ENCODE measurements at regions not wholly inside any gene's neighbourhood (a gene's known extent, or its start where the extent isn't known, plus 50 kb on each side); places are given as distances from the start of the nearest gene placed in this dataset.
A peak's percentile ranks its signal among the peaks of the same experiment; 100 is the strongest.
"Not testable (repeated sequence)": the region's sequence is repeated elsewhere in the genome, so short reads cannot be mapped to it uniquely, and the experiment has no call there.

DNA sequence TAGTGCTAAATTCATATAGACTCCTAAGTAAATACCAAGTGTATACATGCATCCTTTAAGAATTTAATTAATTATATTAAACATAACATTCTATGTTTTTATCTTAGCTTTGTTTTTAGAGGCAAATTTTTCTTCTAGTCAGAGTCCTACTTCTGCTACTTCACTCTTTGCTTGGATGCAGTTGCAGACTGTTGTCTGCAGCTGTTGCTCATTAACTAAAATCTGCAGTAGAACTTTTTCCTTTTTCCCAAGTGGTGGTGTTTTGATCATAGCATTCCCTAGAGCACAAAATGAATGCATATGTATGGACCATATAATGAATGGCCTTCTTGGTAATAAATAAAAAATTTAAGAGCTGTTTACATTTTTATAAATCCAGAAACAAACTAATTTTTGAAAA lies 198.3 kb downstream of the CASP12 start:
- DNase-seq = no peak

DNA sequence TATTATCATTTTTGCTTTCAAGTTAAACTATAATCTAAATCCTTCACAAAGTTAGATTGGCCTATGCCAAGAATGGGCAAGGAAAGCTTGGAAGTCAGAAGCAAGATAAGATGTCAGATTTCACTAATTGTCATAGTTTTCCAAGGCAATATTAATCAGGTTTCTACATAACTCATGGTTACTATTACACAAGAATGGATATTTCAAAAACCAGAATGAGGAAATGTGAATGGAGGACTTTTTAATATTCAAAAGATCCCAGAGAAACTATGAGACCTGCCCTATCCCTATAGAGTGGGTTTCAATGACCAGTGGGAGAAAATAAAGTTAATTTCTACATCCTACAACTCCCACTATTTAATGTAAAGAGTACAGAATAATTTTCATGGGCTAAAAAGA lies 203.2 kb downstream of the CASP12 start:
- DNase-seq = no peak

DNA sequence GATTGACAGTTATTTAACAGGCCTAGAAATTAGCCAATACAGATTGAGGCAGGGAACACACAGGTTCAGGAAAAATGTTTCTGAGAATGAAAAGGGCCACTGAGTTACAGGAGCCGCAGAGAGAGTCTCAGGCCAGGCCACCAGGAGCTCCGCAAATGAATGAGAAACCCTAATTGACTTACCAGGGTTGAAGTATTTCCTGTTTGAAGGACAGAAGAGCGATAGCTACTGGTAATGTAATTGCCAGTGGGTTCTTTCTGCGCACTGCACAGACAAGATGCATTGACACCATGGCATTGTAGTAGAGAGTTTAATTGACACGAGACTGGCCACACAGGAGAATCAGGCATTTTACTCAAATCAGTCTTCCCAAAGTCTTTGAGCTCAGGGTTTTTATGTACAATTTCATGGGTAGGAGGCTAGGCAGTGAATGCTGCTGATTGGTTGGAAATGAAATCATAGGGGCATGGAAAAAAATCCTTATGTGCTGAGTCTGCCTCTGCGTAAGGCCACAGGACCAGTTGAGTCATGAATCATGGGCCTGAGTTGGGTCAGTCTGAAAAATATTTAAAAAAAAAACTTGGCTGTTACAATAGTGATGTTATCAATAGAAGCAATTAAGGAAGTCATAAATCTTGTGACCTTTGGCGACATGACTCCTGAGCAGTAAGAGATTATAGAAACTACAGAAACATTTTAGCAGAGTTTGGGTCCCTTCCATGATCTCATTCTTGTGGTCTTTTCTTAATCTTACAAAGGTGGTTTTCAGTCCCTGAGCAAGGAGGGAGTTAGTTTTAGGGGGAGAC lies 203.8 kb downstream of the CASP12 start:
- DNase-seq = no peak

DNA sequence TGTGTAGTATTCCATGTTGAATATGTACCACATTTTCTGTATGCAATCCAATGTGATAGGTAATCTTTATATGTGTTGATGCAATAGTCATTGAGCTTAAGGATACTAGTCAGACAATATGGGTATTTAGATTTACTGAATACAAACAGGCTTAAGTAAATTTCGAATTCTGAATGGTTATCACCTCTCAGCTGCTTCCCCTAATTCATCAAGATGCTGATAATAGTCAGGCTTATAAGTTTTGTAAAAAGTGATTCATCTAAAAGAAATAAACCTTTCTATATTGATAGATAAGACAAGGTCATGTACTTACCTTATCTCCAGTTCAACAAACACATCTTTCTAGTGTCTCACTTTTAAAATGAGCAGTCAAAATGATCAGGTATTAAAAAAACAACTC lies 205.5 kb downstream of the CASP12 start:
- DNase-seq = no peak

DNA sequence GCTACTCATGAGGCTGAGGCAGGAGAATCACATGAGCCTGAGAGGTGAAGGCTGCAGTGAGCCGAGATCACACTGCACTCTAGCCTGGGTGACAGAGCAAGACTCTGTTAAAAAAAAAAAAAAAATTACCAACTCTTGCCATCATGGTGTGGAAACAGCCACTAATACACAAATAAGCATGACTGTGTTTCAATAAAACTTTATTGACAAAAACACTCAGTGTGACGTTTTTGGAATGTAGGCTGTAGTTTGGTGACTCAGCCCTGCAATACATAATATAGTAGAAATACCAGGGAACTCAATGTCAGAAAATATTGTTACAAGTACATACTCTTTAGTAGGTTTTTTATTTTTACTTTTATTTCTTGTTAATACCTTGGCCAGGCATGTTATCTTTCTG lies 207.1 kb downstream of the CASP12 start:
- no peak for DNase-seq

DNA sequence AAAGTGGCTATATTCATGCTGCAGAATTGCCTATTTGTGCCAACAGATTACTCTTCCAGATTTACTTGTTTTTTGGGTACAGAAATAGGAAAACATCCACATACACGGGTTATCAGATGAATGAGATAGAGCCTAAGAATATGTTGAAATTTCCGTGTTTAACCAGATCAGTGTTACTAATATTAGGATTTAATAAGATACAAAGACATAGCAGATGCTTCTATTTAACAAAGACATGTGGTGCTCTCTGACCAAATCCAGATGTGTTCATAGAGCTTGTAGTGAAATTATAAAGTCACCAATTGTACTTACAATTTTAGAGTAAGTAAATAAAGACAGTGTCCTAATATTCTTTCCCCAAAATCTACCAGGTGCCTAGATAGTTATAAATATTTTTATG lies 208.0 kb downstream of the CASP12 start:
- no peak for DNase-seq

DNA sequence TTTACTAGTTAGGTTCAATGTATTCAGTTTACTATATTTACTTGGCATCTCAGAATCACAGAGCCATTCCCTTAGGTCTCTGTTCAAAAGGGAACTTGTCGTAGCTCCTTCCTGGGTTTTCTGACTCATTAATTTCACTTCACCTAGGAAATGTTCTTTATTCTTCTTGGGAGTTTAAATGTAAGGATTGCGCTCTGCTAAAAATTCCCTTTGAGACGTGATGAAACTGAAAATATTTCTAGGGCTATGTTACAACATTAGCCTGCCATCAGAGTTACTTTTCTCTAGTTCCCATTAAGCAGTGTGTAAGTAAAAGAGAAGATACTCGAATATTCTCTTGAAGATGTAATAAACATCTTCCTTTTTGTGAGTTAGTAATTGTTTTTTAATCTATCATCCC lies 209.5 kb downstream of the CASP12 start:
- DNase-seq = no peak

DNA sequence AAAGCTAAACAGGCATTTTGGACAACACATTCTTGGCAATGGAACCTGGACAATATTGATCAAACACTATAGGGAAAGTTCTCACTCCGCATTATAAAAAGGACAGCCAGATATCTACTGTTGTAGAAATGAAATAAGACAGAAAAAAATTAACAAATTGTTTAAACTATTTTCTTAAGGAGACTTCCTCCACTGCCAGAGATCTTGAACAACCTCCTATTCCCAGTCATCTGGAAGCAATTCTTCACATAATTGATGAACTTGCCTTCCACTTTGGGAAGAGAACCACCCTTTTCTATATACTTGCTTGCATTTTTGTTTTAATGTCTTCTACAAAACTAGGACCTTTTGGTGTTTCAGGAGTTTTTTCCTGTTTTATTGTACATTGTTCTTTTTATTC lies 216.1 kb downstream of the CASP12 start:
- DNase-seq = no peak

DNA sequence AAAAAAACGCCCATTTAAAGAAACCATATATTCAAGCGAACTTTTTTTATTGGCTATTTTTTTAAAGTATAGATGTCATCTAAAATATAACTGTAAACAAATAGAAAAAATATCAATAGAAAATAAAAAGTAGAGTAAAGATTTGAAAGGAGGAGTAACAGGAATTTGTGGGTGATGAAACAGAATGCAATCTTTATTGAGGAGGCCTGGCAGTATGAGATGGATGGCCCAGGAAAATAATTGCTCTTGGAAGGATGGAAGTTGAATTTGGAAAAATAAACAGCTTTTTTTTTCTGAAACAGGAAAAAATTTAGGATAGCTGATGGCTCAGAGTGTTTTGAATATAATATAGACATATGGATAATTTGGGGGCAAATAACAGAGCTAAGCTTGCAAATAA lies 219.0 kb downstream of the CASP12 start:
- DNase-seq = no peak

DNA sequence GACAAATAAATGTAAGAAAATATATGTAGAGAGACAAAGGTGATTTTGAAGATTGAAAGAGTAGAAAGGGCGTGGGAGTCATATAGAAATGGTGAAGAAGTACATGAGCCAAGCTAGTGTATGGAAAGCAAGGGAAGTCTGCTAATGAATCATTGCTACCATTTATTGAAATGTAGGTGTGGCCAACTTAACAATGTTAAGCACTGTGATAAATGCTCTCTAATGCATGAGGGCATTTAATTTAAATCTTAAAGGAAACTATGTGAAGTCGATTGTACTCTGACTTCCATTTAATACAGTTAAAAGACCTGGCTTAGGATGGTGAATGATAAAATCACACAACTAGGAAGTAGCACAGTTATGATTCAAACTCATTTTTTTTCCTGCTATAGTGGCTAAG lies 219.9 kb downstream of the CASP12 start:
- DNase-seq = no peak

DNA sequence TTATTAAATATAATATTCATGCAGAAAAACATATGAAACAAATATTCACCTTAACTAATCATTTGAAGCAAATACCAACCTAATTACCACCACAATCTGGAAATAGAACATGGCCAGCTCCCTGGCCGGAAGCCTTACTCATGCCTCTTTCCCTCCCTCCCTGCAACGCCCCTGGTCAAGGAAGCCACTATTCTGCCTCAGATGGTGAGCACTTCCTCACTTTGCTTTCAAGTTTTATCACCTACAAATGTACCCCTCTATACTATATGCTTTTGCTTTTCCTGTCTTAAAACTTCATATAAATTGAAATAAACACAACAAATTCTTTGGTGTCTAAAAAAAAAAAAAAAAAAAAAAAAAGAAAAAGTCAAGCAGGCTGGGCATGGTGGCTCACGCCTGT lies 221.2 kb downstream of the CASP12 start:
- not testable (repeated sequence) for DNase-seq

DNA sequence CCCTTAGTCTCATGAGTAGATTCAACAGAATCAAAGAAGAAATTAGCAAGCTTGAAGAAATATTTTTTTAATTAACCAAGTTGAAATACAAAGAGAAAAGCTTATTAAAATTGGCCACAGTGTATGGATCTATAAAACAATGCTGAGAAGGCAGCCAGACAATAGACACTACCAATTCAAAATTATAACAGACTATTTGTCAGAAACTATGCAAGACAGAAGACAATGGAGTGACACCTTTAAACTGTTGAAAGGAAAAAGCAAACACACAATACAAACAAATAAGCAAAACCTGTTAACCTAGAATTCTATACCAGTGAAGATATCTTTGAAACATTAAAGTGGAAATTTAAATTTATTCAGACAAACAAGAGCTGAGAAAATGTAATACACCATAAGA lies 225.4 kb downstream of the CASP12 start:
- DNase-seq = no peak

DNA sequence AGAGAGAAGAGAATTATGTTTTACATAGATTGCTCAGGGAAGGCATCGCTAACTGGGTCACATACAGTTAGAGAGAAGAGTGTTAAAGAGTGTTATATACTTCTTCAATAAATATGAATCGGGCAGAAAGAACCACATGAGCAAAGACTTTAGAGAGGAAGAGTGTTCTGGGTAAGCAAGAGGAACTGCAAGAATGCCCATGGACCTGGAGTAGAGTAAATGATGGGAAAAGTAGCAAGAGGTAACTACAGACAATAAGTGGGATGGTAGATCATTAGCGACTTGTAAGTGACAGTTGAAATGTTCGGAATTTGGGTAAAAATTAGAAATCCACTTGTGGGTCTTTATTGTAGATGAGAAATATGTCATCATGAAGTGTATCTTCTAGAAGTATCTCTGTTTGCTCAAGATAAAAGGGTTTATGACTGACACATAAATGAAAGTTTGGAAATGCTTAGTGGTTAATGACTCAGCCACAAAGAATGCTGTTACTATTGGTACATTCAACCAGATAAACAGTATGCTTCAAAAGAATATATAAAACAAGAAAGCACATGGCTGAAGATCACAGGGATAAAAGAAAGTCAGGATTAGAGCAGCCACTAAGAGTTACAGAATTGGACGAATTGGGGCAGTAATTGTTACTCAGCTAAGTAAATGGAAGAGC lies 229.3 kb downstream of the CASP12 start:
- DNase-seq = no peak

DNA sequence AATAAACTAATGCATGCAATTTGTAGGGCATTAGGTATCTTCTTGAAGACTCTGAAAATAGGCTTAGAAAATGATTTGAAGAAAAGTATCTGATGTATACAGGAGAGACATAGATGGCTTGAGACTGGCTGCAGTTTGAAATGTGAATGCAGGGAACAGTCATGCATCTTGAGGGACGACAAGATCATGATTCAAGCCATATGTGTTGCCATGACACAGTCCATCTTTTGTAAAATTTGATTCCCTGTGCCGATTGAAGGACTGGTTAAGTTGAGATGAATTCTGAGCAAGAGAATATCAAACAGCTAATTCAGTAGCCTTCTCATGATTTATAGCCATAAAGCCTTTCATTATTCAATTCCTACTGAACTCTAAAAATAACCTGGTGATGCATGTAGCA lies 231.6 kb downstream of the CASP12 start:
- no peak for DNase-seq

DNA sequence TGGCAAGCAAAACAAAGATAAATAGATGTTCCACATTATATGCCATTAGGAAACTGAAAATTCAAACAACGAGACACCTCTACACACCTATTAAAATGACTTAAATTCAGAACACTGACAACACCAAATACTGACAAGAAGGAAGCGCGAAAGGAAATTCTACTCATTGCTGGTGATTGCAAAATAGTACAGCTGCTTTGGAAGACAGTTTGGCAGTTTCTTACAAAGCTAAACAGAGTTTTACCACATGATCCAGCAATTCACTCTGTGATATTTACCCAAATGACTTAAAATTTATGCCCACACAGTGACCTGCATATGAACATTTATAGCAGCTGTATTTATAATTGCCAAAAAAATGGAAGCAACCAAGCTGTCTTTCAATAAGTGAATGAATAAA lies 232.6 kb downstream of the CASP12 start:
- DNase-seq = no peak

DNA sequence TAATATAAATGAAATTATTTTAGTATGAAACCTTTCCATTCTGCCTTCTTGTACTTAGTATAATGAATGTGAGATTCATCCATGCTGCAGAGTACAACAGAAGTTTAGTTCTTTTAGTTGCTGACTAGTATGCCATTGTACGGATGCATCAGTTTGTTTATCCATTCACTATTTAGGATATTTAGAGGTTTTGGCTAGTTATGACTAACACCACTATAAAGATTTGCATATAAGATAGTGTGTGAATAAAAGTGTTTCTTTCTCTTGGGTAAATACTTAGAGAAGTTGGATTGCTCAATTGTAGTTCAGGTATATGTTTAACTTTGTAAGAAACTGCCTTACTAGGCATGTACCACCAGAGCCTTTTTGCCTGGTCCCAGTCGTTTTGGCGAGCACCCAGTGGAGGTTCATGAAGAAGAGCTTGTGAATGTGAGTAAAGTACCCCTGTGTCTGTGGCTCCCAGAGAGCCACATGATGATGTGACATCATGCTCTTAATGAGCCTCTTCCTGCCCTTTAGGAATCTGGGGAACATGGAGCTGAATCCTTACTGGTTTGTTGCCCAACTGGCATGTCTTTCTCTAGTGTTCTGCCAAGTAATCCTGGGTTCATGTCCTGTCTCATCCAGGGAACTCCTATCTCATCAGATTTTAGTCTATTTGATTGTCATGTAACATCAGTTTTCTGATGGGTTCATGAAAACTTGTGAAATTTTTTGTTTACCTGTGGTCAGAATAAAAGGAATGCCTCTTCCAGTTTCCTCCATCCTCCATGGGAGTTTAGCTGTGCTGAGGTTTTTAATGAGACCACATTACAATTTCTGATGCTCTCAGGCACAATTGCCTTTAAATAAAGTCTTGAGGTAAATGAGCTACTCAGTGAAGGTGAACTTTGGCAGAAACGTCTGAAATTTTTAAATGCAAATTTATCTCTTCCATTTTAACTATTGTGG lies 234.8 kb downstream of the CASP12 start:
- no peak for DNase-seq

DNA sequence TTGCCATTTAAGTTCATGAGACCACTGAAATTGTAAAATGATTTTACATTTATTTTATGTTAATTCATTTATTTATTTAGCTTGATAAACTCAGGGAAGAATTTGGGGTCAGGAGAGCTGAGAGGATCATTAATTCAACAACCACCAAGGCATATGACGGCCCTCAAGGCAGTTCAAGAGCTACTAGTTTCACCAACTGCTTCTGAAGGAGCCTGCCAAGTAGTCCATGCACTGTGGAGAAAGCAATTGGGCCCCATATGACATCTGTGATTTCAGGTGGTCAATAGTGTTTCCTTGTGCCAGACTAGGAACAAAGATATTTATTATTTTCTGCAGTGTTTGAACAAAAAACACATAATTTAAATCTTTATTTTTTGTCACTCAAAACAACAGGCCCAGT lies 236.4 kb downstream of the CASP12 start:
- DNase-seq = no peak

DNA sequence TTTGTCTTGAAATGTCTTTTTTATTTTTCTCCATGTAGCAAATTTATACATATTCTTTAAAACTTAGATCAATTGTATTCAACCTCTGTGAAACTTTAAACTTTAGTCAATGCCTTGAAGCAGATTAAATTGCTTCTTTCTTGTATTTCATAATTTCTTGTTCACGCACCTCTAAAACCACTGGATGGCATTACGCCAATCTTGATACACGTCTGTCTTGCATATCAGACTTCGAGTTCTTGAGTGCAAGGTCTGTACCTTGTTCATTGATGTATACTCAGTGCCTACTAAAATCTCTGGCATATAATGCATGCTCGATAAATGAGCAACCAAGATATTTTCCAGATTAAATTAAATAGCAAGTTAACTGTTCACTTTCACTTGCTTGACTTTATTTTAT lies 236.8 kb downstream of the CASP12 start:
- no peak for DNase-seq

DNA sequence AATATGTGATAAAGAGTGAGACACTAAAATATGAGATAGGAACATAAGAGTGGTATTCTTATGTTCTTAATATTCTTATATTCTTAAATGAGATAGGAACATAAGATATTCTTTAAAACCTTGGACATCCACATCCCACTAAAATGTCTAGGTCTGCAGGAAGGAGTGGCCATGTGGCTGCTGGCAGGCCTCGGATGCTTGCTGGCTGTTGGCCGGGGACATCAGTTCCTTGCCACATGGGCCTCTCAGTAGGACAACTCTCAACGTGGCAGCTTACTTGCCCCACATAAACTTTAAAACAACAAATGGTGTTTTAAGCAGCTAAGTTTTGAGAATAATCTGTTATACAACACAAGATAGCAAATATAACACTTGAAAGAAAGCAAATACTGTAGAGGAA lies 240.1 kb downstream of the CASP12 start:
- DNase-seq = no peak

DNA sequence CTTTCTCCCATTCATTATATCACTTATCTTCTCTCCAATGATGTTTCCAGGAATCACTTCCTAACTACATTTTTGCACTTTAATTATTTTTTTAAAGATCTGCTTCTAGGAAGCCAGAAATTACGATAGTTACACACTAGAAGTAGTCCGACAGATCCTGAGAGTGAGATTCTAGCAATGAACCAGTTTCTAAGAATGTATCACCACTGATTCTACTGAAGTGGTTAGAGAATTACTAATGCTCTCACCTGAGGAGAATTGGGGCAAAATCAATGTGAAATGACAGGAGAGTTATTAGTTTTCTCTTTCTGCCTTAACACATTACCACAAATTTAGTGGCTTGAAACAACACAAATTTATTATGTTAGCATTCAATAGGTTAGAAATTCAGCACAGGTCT lies 241.2 kb downstream of the CASP12 start:
- no peak for DNase-seq

DNA sequence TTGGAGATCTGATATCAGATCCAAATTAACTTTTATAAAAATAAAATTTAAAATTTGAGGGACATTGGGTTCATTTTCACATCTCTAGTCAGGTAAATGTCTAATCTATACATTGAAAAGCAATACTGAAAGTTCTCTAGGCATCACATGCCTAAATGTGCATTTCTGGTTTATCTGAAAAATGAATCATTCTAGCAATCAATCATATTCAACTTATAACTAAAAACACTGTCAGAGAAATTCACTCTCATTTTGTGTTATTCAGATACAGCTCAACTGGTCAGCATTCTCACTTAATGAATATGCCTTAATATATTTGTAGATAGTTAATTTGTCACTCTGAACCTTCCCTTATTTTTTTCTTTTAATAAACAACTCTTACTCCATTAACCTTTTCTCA lies 243.2 kb downstream of the CASP12 start:
- DNase-seq = no peak

DNA sequence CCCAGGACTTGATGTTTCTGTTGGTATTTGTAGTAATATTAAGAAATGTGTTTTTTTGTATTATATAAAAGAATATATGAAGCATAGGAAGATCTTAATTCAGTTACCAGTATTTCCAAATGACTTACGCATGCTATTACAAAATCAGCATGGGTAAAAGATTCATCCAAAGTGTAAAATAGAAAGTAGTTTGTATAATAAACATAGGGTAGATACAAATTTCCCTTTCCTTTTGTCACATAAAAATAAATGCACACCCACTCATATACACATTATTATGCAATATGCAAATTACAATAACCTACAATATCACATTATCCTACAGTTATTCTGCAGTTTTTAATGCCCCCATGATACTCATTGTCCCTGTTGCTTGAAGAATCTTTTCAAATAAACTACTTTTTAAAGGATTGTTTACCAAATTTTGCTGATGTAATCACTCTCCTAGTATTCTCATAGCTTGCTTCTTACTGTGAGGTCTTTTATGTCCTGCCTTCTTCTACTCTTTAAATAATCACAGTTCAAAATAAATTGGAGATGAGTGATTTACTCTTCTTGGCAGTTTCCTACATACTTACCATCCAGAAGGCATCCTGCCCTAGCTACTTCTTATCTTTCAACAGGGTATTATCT lies 244.0 kb downstream of the CASP12 start:
- DNase-seq = no peak

DNA sequence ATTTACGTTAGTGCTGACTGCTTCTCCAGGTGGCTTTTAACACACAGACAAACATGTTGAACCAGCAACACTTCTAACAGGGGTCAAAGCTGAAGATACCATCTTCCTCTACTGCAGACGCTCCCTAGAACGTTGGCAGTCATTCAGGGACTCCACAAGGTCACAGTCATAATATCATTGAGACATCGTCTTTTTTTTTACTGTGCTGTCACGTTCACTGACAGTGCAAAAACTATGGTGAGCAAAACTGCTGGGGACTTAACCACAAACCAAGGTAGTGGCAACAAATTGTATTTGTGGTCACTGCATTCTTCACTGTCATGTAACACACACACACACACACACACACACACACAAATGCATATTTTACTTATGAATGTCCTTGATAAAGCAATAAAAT lies 244.9 kb downstream of the CASP12 start:
- DNase-seq = peak; percentile 4 to 38
